Fibroblast of lung (primary cell): ENCODE measurements at regions not wholly inside any gene's neighbourhood (a gene's known extent, or its start where the extent isn't known, plus 50 kb on each side); places are given as distances from the start of the nearest gene placed in this dataset.

ENCODE experiments used
- CTCF ChIP-seq, 2 donors: IDR thresholded peaks in 1 of 2; conservative IDR thresholded peaks in 1 of 2; 1 replicate in 1 of 2; 2 replicates in 1 of 2; pipeline ENCODE4 v1.5.1; 2011 to 2012; ENCODE audit warnings: low read length in 2 of 2, control low read depth in 1 of 2, inconsistent platforms in 1 of 2, low read depth in 1 of 2, mild to moderate bottlenecking in 1 of 2
- EZH2 ChIP-seq: IDR thresholded peaks from 2 replicates; pipeline ENCODE4 v1.5.1; 2012; ENCODE audit warnings: low read length, control low read depth, mild to moderate bottlenecking; ENCODE audit errors: missing control alignments

GRCh38 chr22:25397616-25398015 lies 166.9 kb upstream of the GRK3 start:
- no peak for TF ChIP-seq CTCF (conservative IDR thresholded peaks at IDR 0.05 in 1 of 2, IDR thresholded peaks at IDR 0.05 in 1 of 2; ENCODE audit: low read depth in 1 of 2, low read length in 2 of 2)
- TF ChIP-seq EZH2: no peak
